ENCODE measurements at regions not wholly inside any gene's neighbourhood (a gene's known extent, or its start where the extent isn't known, plus 50 kb on each side); places are given as distances from the start of the nearest gene placed in this dataset.

DNA sequence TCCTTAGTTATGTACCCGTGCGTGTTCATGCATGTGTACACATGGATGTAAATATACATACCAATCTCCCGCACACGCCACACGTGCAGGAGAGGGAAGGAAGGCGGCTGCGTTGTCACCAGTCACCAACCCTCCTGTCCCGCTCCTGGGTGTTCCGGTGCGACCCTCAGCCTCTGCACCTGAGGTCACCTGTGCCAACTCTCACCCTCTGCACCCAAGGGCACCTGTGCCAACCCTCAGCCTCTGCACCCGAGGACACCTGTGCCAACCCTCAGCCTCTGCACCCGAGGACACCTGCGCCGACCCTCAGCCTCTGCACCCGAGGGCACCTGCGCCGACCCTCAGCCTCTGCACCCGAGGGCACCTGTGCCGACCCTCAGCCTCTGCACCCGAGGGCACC, 192.8 kb upstream of the SALL3 start:
- DNase-seq (ENCODE audit: extremely low spot score) = no peak
- TF ChIP-seq FOXA1 (IDR thresholded peaks at IDR 0.05) = no peak
- TF ChIP-seq TARDBP (IDR thresholded peaks at IDR 0.05) = no peak
- no peak for TF ChIP-seq LEF1 (IDR thresholded peaks at IDR 0.05; ENCODE audit: borderline replicate concordance)
- TF ChIP-seq ZNF384 (IDR thresholded peaks at IDR 0.05) = no peak
- no peak for TF ChIP-seq SUZ12 (IDR thresholded peaks at IDR 0.05)
- no peak for TF ChIP-seq FOXM1 (IDR thresholded peaks at IDR 0.05; ENCODE audit: borderline replicate concordance)
- no peak for TF ChIP-seq SP1 (IDR thresholded peaks at IDR 0.05)
- TF ChIP-seq, protein P1, sequence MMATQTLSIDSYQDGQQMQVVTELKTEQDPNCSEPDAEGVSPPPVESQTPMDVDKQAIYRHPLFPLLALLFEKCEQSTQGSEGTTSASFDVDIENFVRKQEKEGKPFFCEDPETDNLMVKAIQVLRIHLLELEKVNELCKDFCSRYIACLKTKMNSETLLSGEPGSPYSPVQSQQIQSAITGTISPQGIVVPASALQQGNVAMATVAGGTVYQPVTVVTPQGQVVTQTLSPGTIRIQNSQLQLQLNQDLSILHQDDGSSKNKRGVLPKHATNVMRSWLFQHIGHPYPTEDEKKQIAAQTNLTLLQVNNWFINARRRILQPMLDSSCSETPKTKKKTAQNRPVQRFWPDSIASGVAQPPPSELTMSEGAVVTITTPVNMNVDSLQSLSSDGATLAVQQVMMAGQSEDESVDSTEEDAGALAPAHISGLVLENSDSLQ (IDR thresholded peaks at IDR 0.05) = no peak
- no peak for TF ChIP-seq HDGF (IDR thresholded peaks at IDR 0.05; ENCODE audit: borderline replicate concordance)
- no peak for TF ChIP-seq ARNT (IDR thresholded peaks at IDR 0.05)
- no peak for TF ChIP-seq FOXK2 (IDR thresholded peaks at IDR 0.05)
- POLR2A ChIA-PET = no interaction called here
- CTCF ChIA-PET = no interaction called here

DNA sequence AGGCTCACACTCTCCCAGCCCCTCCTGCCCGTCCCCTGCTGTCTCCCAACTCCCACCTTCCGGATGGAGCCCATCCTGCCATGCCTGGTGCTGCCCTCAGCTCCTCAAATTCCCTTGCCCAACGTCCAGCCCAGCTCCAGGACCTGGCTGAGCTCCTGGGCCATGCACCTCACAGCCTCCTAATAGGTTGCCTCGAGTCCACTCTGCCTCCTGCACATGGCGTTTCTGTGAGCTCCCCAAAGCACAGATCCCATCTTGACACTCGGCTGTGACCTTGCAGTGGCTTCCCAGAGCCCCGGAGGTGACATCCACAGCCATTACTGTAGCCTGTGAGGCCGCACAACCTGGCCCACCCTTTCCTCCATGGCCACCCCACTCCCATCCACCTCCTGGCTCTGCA, 191.9 kb upstream of the SALL3 start:
- ChIA-PET POLR2A (no interaction called here), CTCF (no interaction called here)
- TF ChIP-seq FOXK2 (IDR thresholded peaks at IDR 0.05) (no peak), NFRKB (IDR thresholded peaks at IDR 0.05) (no peak), FOXA1 (IDR thresholded peaks at IDR 0.05) (no peak), FOXM1 (IDR thresholded peaks at IDR 0.05; ENCODE audit: borderline replicate concordance) (no peak), BHLHE40 (IDR thresholded peaks at IDR 0.05; ENCODE audit: borderline replicate concordance) (no peak), ZNF384 (IDR thresholded peaks at IDR 0.05) (no peak), LEF1 (IDR thresholded peaks at IDR 0.05; ENCODE audit: borderline replicate concordance) (no peak)
- DNase-seq (ENCODE audit: extremely low spot score) = no peak

DNA sequence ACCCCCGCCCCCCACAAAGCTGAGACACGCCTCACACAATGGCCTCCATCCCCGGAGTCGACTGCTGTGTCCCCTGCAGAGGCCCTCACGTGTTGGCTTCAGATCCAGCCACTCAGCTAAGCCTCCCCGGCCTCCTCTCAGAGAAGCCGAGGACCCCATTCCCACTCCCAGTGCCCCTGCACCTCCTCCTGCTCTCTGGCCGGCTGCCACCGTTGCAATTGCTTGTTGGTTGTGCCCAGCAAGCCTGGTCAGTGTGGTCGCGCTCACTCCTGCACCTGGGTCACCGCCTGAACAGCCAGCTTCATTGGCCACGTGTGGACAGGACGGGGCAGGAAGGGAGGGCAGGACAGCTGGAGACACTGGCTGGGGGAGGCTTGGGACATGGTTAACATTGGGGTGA, 191.5 kb upstream of the SALL3 start:
- no peak for DNase-seq (ENCODE audit: extremely low spot score)
- ChIA-PET CTCF (no interaction called here), POLR2A (no interaction called here)
- TF ChIP-seq ZNF384 (IDR thresholded peaks at IDR 0.05) (no peak), SP1 (IDR thresholded peaks at IDR 0.05) (no peak), FOXA1 (IDR thresholded peaks at IDR 0.05) (no peak), FOXM1 (IDR thresholded peaks at IDR 0.05; ENCODE audit: borderline replicate concordance) (no peak), TARDBP (IDR thresholded peaks at IDR 0.05) (no peak), BHLHE40 (IDR thresholded peaks at IDR 0.05; ENCODE audit: borderline replicate concordance) (no peak), ARNT (IDR thresholded peaks at IDR 0.05) (no peak), FOXK2 (IDR thresholded peaks at IDR 0.05) (no peak), ELF4 (IDR thresholded peaks at IDR 0.05) (no peak), NFRKB (IDR thresholded peaks at IDR 0.05) (no peak), LEF1 (IDR thresholded peaks at IDR 0.05; ENCODE audit: borderline replicate concordance) (no peak), CTBP1 (IDR thresholded peaks at IDR 0.05; ENCODE audit: borderline replicate concordance) (no peak), HDGF (IDR thresholded peaks at IDR 0.05; ENCODE audit: borderline replicate concordance) (no peak), SUZ12 (IDR thresholded peaks at IDR 0.05) (no peak)
- TF ChIP-seq, protein P1 (IDR thresholded peaks at IDR 0.05) = no peak

DNA sequence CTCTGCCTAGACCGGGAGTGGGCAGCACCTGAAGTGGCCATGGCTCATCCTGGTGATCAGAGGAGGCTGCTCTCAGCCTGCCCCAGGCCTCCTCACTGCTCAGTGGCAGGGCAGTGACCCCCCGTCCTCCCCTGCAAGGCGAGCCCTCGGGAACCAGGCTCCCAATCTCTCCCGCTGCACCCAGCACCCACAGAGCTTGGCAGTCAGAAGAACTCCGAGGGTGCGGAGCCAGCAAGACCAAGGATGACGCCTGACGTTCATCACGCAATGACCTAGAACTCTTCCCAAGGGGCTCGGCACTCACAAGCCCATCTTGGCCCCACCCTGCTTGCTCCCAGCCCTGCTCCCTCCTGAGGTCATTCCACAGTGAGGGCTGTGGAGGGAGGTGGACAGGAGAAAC, 189.8 kb upstream of the SALL3 start:
- TF ChIP-seq SUZ12 (IDR thresholded peaks at IDR 0.05) (no peak), ELF4 (IDR thresholded peaks at IDR 0.05) (no peak), SP1 (IDR thresholded peaks at IDR 0.05) (no peak), NFRKB (IDR thresholded peaks at IDR 0.05) (no peak), BHLHE40 (IDR thresholded peaks at IDR 0.05; ENCODE audit: borderline replicate concordance) (no peak), CTBP1 (IDR thresholded peaks at IDR 0.05; ENCODE audit: borderline replicate concordance) (no peak), ZNF384 (IDR thresholded peaks at IDR 0.05) (no peak), ARNT (IDR thresholded peaks at IDR 0.05) (no peak), FOXM1 (IDR thresholded peaks at IDR 0.05; ENCODE audit: borderline replicate concordance) (no peak), FOXA1 (IDR thresholded peaks at IDR 0.05) (no peak), L3MBTL2 (conservative IDR thresholded peaks at IDR 0.05) (no peak), TARDBP (IDR thresholded peaks at IDR 0.05) (no peak)
- no peak for DNase-seq (ENCODE audit: extremely low spot score)
- ChIA-PET POLR2A (no interaction called here), CTCF (no interaction called here)

DNA sequence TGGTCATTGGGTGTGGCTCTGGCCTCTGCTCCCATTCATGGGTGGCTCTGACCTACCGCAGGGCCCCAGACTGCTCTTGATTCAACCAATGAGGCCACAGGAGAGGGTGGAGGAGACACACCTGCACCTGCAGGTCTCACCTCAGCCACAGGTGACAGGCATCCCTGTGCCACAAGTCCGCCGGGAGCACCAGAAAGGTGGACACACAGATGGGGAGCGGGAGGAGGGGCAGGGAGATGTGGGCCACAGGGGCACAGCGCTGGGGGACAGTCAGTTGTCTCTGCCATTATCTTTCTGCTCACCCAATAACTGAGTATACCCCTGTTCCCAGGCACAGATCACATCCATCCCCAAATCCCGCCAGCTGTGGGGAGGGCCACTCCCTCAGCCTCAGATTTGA, 189.1 kb upstream of the SALL3 start:
- POLR2A ChIA-PET = no interaction called here
- no peak for DNase-seq (ENCODE audit: extremely low spot score)
- CTCF ChIA-PET = no interaction called here
- TF ChIP-seq, protein P1 (IDR thresholded peaks at IDR 0.05) = no peak
- TF ChIP-seq CTBP1 (IDR thresholded peaks at IDR 0.05; ENCODE audit: borderline replicate concordance) = no peak
- TF ChIP-seq NFRKB (IDR thresholded peaks at IDR 0.05) = no peak
- TF ChIP-seq TARDBP (IDR thresholded peaks at IDR 0.05) = no peak
- TF ChIP-seq SP1 (IDR thresholded peaks at IDR 0.05) = no peak
- TF ChIP-seq FOXM1 (IDR thresholded peaks at IDR 0.05; ENCODE audit: borderline replicate concordance) = no peak
- TF ChIP-seq BHLHE40 (IDR thresholded peaks at IDR 0.05; ENCODE audit: borderline replicate concordance) = no peak
- TF ChIP-seq ZNF384 (IDR thresholded peaks at IDR 0.05) = no peak

DNA sequence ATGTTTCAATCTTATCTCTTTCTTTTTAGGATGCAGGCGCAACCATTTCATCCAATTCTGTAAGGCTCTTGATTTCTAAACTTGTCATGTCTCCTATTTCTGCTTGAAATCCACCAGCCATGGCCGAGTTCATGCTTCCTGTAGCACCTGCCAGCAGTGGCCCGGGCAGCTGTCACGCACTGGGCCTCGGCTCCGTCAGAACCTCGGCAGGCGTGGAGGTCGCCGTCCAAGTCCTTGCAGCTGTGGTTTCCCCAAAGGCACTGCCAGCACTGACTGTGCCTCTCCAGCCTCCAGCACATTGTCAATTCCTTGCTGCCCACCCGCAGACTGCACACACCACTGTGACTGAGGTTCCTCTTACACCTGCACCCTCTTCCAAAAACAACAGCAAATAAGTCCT, 188.7 kb upstream of the SALL3 start:
- no peak for DNase-seq (ENCODE audit: extremely low spot score)
- POLR2A ChIA-PET = no interaction called here
- no peak for TF ChIP-seq SP1 (IDR thresholded peaks at IDR 0.05)
- TF ChIP-seq L3MBTL2 (conservative IDR thresholded peaks at IDR 0.05) = no peak
- no peak for TF ChIP-seq NFRKB (IDR thresholded peaks at IDR 0.05)
- TF ChIP-seq HDGF (IDR thresholded peaks at IDR 0.05; ENCODE audit: borderline replicate concordance) = no peak
- TF ChIP-seq, protein P1 (IDR thresholded peaks at IDR 0.05) = no peak
- TF ChIP-seq FOXA1 (IDR thresholded peaks at IDR 0.05) = no peak
- no peak for TF ChIP-seq BHLHE40 (IDR thresholded peaks at IDR 0.05; ENCODE audit: borderline replicate concordance)
- TF ChIP-seq ZNF384 (IDR thresholded peaks at IDR 0.05) = no peak
- no peak for TF ChIP-seq FOXM1 (IDR thresholded peaks at IDR 0.05; ENCODE audit: borderline replicate concordance)
- TF ChIP-seq CTBP1 (IDR thresholded peaks at IDR 0.05; ENCODE audit: borderline replicate concordance) = no peak
- no peak for TF ChIP-seq LEF1 (IDR thresholded peaks at IDR 0.05; ENCODE audit: borderline replicate concordance)
- TF ChIP-seq FOXK2 (IDR thresholded peaks at IDR 0.05) = no peak
- no peak for TF ChIP-seq ARNT (IDR thresholded peaks at IDR 0.05)
- TF ChIP-seq TARDBP (IDR thresholded peaks at IDR 0.05) = no peak
- TF ChIP-seq SUZ12 (IDR thresholded peaks at IDR 0.05) = no peak
- TF ChIP-seq ELF4 (IDR thresholded peaks at IDR 0.05) = no peak
- CTCF ChIA-PET = no interaction called here
